GM19043 (cell line): ENCODE measurements at regions not wholly inside any gene's neighbourhood (a gene's known extent, or its start where the extent isn't known, plus 50 kb on each side); places are given as distances from the start of the nearest gene placed in this dataset.
"Not testable (repeated sequence)": the region's sequence is repeated elsewhere in the genome, so short reads cannot be mapped to it uniquely, and the experiment has no call there.

Experiments used
- ATAC-seq: cut with Tn5 transposase; IDR thresholded peaks from one replicate; pipeline ENCODE4 v1.9.1; 2021; ENCODE audit warnings: low read depth; ENCODE audit not compliant: unreplicated experiment

- no peak for ATAC-seq
These were observed 241.6 kb downstream of the ZPLD1 start for GRCh38 chr3:102676424-102676823.

GRCh38 chr3:102682741-102683140, 247.9 kb downstream of the ZPLD1 start:
- no peak for ATAC-seq

- no peak for ATAC-seq
These were observed 252.0 kb downstream of the ZPLD1 start for GRCh38 chr3:102686792-102687191.

GRCh38 chr3:102687851-102688555, 253.2 kb downstream of the ZPLD1 start:
- no peak for ATAC-seq

- no peak for ATAC-seq
These were observed 253.7 kb downstream of the ZPLD1 start for GRCh38 chr3:102688556-102688930.

- no peak for ATAC-seq
These were observed 256.7 kb downstream of the ZPLD1 start for GRCh38 chr3:102691507-102691906.

GRCh38 chr3:102699104-102699818, 264.4 kb downstream of the ZPLD1 start:
- no peak for ATAC-seq

GRCh38 chr3:102699819-102700140, 265.0 kb downstream of the ZPLD1 start:
- no peak for ATAC-seq

- ATAC-seq, result no peak
These were observed 278.1 kb downstream of the ZPLD1 start for GRCh38 chr3:102712896-102713295.

GRCh38 chr3:102714567-102714966, 279.8 kb downstream of the ZPLD1 start:
- ATAC-seq, result peak; percentile 7

GRCh38 chr3:102715030-102715697, 280.3 kb downstream of the ZPLD1 start:
- peak; percentile 88 for ATAC-seq

GRCh38 chr3:102718651-102719050, 283.8 kb downstream of the ZPLD1 start:
- no peak for ATAC-seq

- no peak for ATAC-seq
These were observed 287.5 kb downstream of the ZPLD1 start for GRCh38 chr3:102722317-102722716.

- ATAC-seq, result no peak
These were observed 292.5 kb downstream of the ZPLD1 start for GRCh38 chr3:102727340-102727739.

GRCh38 chr3:102732581-102732980, 297.8 kb downstream of the ZPLD1 start:
- ATAC-seq, result not testable (repeated sequence)

GRCh38 chr3:102733791-102734563, 299.2 kb downstream of the ZPLD1 start:
- ATAC-seq, result no peak

- ATAC-seq, result no peak
These were observed 300.5 kb downstream of the ZPLD1 start for GRCh38 chr3:102735311-102735710.

- ATAC-seq, result no peak
These were observed 301.6 kb downstream of the ZPLD1 start for GRCh38 chr3:102736288-102736974.

GRCh38 chr3:102736975-102737304, 302.1 kb downstream of the ZPLD1 start:
- no peak for ATAC-seq

GRCh38 chr3:102737353-102737752, 302.5 kb downstream of the ZPLD1 start:
- ATAC-seq, result no peak

- ATAC-seq, result no peak
These were observed 306.3 kb downstream of the ZPLD1 start for GRCh38 chr3:102741105-102741504.
